HG03196 (cell line): ENCODE measurements at regions not wholly inside any gene's neighbourhood (a gene's known extent, or its start where the extent isn't known, plus 50 kb on each side); places are given as distances from the start of the nearest gene placed in this dataset.

Experiments
- ATAC-seq: cut with Tn5 transposase; IDR thresholded peaks from one replicate; pipeline ENCODE4 v1.9.1; 2021; ENCODE audit not compliant: unreplicated experiment

- no peak for ATAC-seq
These were observed 54.8 kb upstream of the DOCK10 start for GRCh38 chr2:225097035-225097434.
